CD4-positive, alpha-beta T cell (primary cell): ENCODE measurements at regions not wholly inside any gene's neighbourhood (a gene's known extent, or its start where the extent isn't known, plus 50 kb on each side); places are given as distances from the start of the nearest gene placed in this dataset.

Experiments used
- ATAC-seq: fragments of 200-7000 bp; cut with Tn5 transposase; one replicate; pipeline ENCODE4 v1.10.0; 2022; ENCODE audit warnings: mild to moderate bottlenecking; ENCODE audit not compliant: poor library complexity
- CTCF ChIA-PET: fragments of 350-600 bp; sonication (Branson Sonifier 250); formaldehyde crosslinking; loops from one replicate; lab custom pipeline; 2021; ENCODE audit warnings: antibody characterized with exemption, inconsistent platforms; lab: Charles Lee
- POLR2A ChIA-PET: fragments of 350-600 bp; sonication (Branson Sonifier 250); formaldehyde crosslinking; loops from one replicate; lab custom pipeline; 2021; ENCODE audit warnings: antibody characterized with exemption, inconsistent platforms; lab: Charles Lee
- DNase-seq, 14 experiments: peaks; one replicate each; pipeline ENCODE4 v3.0.0-alpha.2; 2013 to 2020; ENCODE audit warnings: mixed read lengths in 2 of 14
- H3K27ac ChIP-seq, 2 donors: one replicate each; pipeline versions ENCODE4 v1.5.1 to v1.7.0; 2013; ENCODE audit warnings: low read length in 2 of 2, low read depth in 1 of 2, mild to moderate bottlenecking in 1 of 2
- H3K27me3 ChIP-seq, 2 experiments: 1 replicate in 1 of 2; 2 replicates in 1 of 2; pipeline versions ENCODE4 v1.6.1 to v1.7.0; 2013; ENCODE audit warnings: low read length in 2 of 2, control low read depth in 1 of 2, mild to moderate bottlenecking in 1 of 2, moderate library complexity in 1 of 2; ENCODE audit not compliant: insufficient read depth in 2 of 2, control insufficient read depth in 1 of 2
- H3K36me3 ChIP-seq: one replicate; pipeline ENCODE4 v1.6.1; 2013; ENCODE audit warnings: low read length, control low read depth; ENCODE audit not compliant: insufficient read depth
- H3K4me1 ChIP-seq: one replicate; pipeline ENCODE4 v1.6.1; 2013; ENCODE audit warnings: low read length, control low read depth; ENCODE audit not compliant: insufficient read depth
- H3K4me3 ChIP-seq: one replicate; pipeline ENCODE4 v1.5.1; 2013; ENCODE audit warnings: mild to moderate bottlenecking, low read length, moderate library complexity
- H3K9me3 ChIP-seq, 2 experiments: 1 replicate in 1 of 2; 2 replicates in 1 of 2; pipeline versions ENCODE4 v1.6.1 to v1.7.0; 2013; ENCODE audit warnings: low read length in 2 of 2, mild to moderate bottlenecking in 2 of 2, control low read depth in 1 of 2, moderate library complexity in 1 of 2; ENCODE audit not compliant: control insufficient read depth in 1 of 2, insufficient read depth in 1 of 2
- H3K27ac Mint-ChIP-seq: one replicate; pipeline ENCODE4 v1.8.0; 2020; ENCODE audit warnings: mixed read lengths
- H3K27me3 Mint-ChIP-seq: one replicate; pipeline ENCODE4 v1.8.0; 2021; ENCODE audit warnings: mixed read lengths
- H3K36me3 Mint-ChIP-seq: one replicate; pipeline ENCODE4 v1.8.0; 2021; ENCODE audit warnings: low read depth, mixed read lengths
- H3K4me1 Mint-ChIP-seq: one replicate; pipeline ENCODE4 v1.8.0; 2021; ENCODE audit warnings: low read depth, mixed read lengths
- H3K4me3 Mint-ChIP-seq: one replicate; pipeline ENCODE4 v1.8.0; 2020; ENCODE audit warnings: mild to moderate bottlenecking, mixed read lengths
- H3K9me3 Mint-ChIP-seq: one replicate; pipeline ENCODE4 v1.8.0; 2020; ENCODE audit warnings: mixed read lengths
- CTCF ChIP-seq: fragments of 200-600 bp; IDR thresholded peaks from one replicate; pipeline ENCODE4 v1.8.0; 2022; ENCODE audit warnings: antibody characterized with exemption, mild to moderate bottlenecking
- intact Hi-C, 2 experiments: fragments of 100-400 bp; cut with DNase I in 1 of 2; cut with micrococcal nuclease in 1 of 2; formaldehyde crosslinking; loops; one replicate each; pipeline versions ENCODE4 v1.15.1 to v1.9.0; 2023 to 2025; cut with DNase I, micrococcal nuclease

- H3K9me3 ChIP-seq = no peaks in the 10 kb centered on the region
- no peak overlapping the region for H3K27ac ChIP-seq
- no peaks in the 10 kb centered on the region for H3K4me1 ChIP-seq
- no peak overlapping the region for H3K4me3 ChIP-seq
- no peak overlapping the region for H3K4me3 Mint-ChIP-seq
- H3K36me3 ChIP-seq = no peaks in the 10 kb centered on the region
- CTCF ChIA-PET = no interaction called here
- ATAC-seq (no peak), DNase-seq (no peak)
- H3K27me3 ChIP-seq = no peaks in the 10 kb centered on the region
- POLR2A ChIA-PET = no interaction called here
- H3K27ac Mint-ChIP-seq = no peak overlapping the region
- H3K36me3 Mint-ChIP-seq = no peaks in the 10 kb centered on the region
- intact Hi-C loops = no loop called here
- no peaks in the 10 kb centered on the region for H3K4me1 Mint-ChIP-seq
- TF ChIP-seq CTCF = no peak
- no peaks in the 10 kb centered on the region for H3K9me3 Mint-ChIP-seq
- no peaks in the 10 kb centered on the region for H3K27me3 Mint-ChIP-seq
Measured at GRCh38 chr3:113129168-113129567, 82.2 kb upstream of the BOC start.

GRCh38 chr3:113132571-113132996, 78.8 kb upstream of the BOC start:
- ATAC-seq = no peak
- Histone ChIP-seq H3K4me1 (no peaks in the 10 kb centered on the region), H3K27me3 (no peaks in the 10 kb centered on the region), H3K27ac (no peak overlapping the region), H3K36me3 (no peaks in the 10 kb centered on the region), H3K4me3 (no peak overlapping the region), H3K9me3 (no peaks in the 10 kb centered on the region)
- Mint-ChIP-seq H3K4me3 (no peak overlapping the region), H3K36me3 (no peaks in the 10 kb centered on the region), H3K27me3 (no peaks in the 10 kb centered on the region), H3K4me1 (no peaks in the 10 kb centered on the region), H3K9me3 (no peaks in the 10 kb centered on the region), H3K27ac (no peak overlapping the region)
- no peak for TF ChIP-seq CTCF
- intact Hi-C loops = no loop called here
- DNase-seq = no peak
- ChIA-PET CTCF (no interaction called here), POLR2A (no interaction called here)

- no peak overlapping the region for H3K27ac Mint-ChIP-seq
- no peaks in the 10 kb centered on the region for H3K4me1 ChIP-seq
- no peak for TF ChIP-seq CTCF
- H3K27me3 ChIP-seq = no peaks in the 10 kb centered on the region
- H3K9me3 Mint-ChIP-seq = peaks cover 2% of the 10 kb centered on the region
- POLR2A ChIA-PET = no interaction called here
- H3K4me3 Mint-ChIP-seq = no peak overlapping the region
- H3K9me3 ChIP-seq = no peaks in the 10 kb centered on the region
- CTCF ChIA-PET = no interaction called here
- no peak overlapping the region for H3K4me3 ChIP-seq
- intact Hi-C loops = no loop called here
- ATAC-seq (no peak), DNase-seq (no peak)
- H3K27ac ChIP-seq = no peak overlapping the region
- no peaks in the 10 kb centered on the region for H3K4me1 Mint-ChIP-seq
- no peaks in the 10 kb centered on the region for H3K27me3 Mint-ChIP-seq
- no peaks in the 10 kb centered on the region for H3K36me3 ChIP-seq
- no peaks in the 10 kb centered on the region for H3K36me3 Mint-ChIP-seq
Measured at GRCh38 chr3:113133140-113133539, 78.2 kb upstream of the BOC start.
